ENCODE measurements at regions not wholly inside any gene's neighbourhood (a gene's known extent, or its start where the extent isn't known, plus 50 kb on each side); places are given as distances from the start of the nearest gene placed in this dataset.

DNA sequence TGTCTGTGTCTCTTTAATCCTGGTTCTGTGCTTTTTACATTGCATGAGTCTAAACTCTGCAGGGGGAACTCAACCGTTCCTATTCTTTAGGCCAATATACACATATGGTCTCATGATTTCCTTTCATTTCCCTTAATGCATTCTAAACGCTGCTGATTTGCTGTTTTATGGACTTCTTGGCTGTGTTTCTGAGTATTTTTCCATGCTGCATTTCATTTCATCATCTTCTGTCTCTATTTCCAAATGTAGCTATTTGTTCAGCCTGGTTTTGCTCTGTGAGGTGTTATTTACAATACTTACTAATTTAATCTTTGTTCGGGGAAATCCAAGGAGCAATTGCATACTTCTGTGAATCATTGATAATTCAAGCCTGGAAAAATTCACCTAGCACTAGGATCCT, 897.2 kb downstream of the TSN start:
- Histone ChIP-seq H3K79me2 (ENCODE audit: insufficient read depth, low read length) (no peaks in the 10 kb centered on the region), H2AFZ (ENCODE audit: insufficient read depth, low read depth, low read length, poor library complexity, severe bottlenecking) (no peak overlapping the region), H3K27ac (ENCODE audit: low read depth in 1 of 2, low read length in 2 of 2) (no peak overlapping the region), H3K4me3 (replicated peaks in 1 of 3; ENCODE audit: low read depth in 2 of 3, low read length in 3 of 3) (no peak overlapping the region), H3K27me3 (ENCODE audit: control insufficient read depth in 2 of 2, insufficient read depth in 2 of 2, low read length in 2 of 2) (no peaks in the 10 kb centered on the region), H3K9me3 (replicated peaks in 1 of 2; ENCODE audit: control insufficient read depth in 1 of 2, insufficient read depth in 1 of 2, low read length in 2 of 2) (no peaks in the 10 kb centered on the region), H4K20me1 (ENCODE audit: insufficient read depth, low read length) (no peaks in the 10 kb centered on the region), H3K9ac (ENCODE audit: insufficient read depth, low read length, poor library complexity, severe bottlenecking) (no peak overlapping the region), H3K4me1 (ENCODE audit: control insufficient read depth in 1 of 2, insufficient read depth in 2 of 2, low read length in 2 of 2) (no peaks in the 10 kb centered on the region), H3K36me3 (replicated peaks in 1 of 2; ENCODE audit: control insufficient read depth in 1 of 2, insufficient read depth in 2 of 2, low read length in 2 of 2) (no peaks in the 10 kb centered on the region), H3K4me2 (replicated peaks; ENCODE audit: extremely low read depth, low read length, poor library complexity, severe bottlenecking) (no peak overlapping the region)
- H3K27ac Mint-ChIP-seq = no peak overlapping the region
- no peaks in the 10 kb centered on the region for H3K36me3 Mint-ChIP-seq
- H3K4me1 Mint-ChIP-seq = no peaks in the 10 kb centered on the region
- TF ChIP-seq CTCF (IDR thresholded peaks at IDR 0.05) = no peak
- H3K9me3 Mint-ChIP-seq = peaks cover 0 to 7% (median 2%) of the 10 kb centered on the region in 7 donors
- no peak for DNase-seq
- H3K4me3 Mint-ChIP-seq = no peak overlapping the region
- WGBS (ENCODE audit: insufficient coverage) = no CpG with 5 or more reads among the region's 3 CpGs
- intact Hi-C loops (cut with micrococcal nuclease) = no loop called here
- no peaks in the 10 kb centered on the region for H3K27me3 Mint-ChIP-seq (ENCODE audit: low read depth in 3 of 3)

DNA sequence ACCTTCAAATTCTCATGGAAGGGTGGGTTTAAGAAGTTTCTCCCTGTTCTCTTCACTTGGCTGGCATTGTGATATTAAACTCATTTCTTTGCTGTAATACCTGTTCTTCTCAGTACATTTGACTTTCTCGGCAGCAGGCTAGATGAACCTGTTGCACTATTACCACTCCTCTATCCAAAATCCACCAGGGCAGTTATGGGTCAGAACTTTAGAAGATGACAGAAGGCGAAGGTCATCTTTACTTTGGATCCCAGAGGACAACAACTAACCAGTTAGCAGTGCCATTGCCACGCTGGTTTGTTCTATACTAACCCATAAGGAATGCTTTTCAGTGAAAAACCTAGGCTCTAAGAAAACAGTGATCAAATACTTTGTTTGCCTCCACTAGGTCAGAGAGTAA, 901.0 kb downstream of the TSN start:
- intact Hi-C loops (cut with micrococcal nuclease) = no loop called here
- peaks cover 3 to 13% (median 8%) of the 10 kb centered on the region in 7 donors for H3K9me3 Mint-ChIP-seq

More for the DNA sequence above, 901.0 kb downstream of the TSN start:
- TF ChIP-seq CTCF (IDR thresholded peaks at IDR 0.05) = no peak
- H3K4me3 Mint-ChIP-seq = no peak overlapping the region
- H3K4me3 ChIP-seq (replicated peaks in 1 of 3; ENCODE audit: low read depth in 2 of 3, low read length in 3 of 3) = no peak overlapping the region
- no peak overlapping the region for H2AFZ ChIP-seq (ENCODE audit: insufficient read depth, low read depth, low read length, poor library complexity, severe bottlenecking)
- no peak overlapping the region for H3K4me2 ChIP-seq (replicated peaks; ENCODE audit: extremely low read depth, low read length, poor library complexity, severe bottlenecking)
- H3K9me3 ChIP-seq (replicated peaks in 1 of 2; ENCODE audit: control insufficient read depth in 1 of 2, insufficient read depth in 1 of 2, low read length in 2 of 2) = peaks cover 0 to 6% of the 10 kb centered on the region in 2 donors
- no peak overlapping the region for H3K9ac ChIP-seq (ENCODE audit: insufficient read depth, low read length, poor library complexity, severe bottlenecking)
- H3K27me3 ChIP-seq (ENCODE audit: control insufficient read depth in 2 of 2, insufficient read depth in 2 of 2, low read length in 2 of 2) = peaks cover 0 to 9% of the 10 kb centered on the region in 2 donors
- H3K36me3 ChIP-seq (replicated peaks in 1 of 2; ENCODE audit: control insufficient read depth in 1 of 2, insufficient read depth in 2 of 2, low read length in 2 of 2) = no peaks in the 10 kb centered on the region
- no peaks in the 10 kb centered on the region for H3K79me2 ChIP-seq (ENCODE audit: insufficient read depth, low read length)
- no peak for DNase-seq
- peaks cover 9 to 17% (median 11%) of the 10 kb centered on the region in 3 donors for H3K27me3 Mint-ChIP-seq (ENCODE audit: low read depth in 3 of 3)
- H4K20me1 ChIP-seq (ENCODE audit: insufficient read depth, low read length) = no peaks in the 10 kb centered on the region
- H3K4me1 Mint-ChIP-seq = no peaks in the 10 kb centered on the region
- no peaks in the 10 kb centered on the region for H3K4me1 ChIP-seq (ENCODE audit: control insufficient read depth in 1 of 2, insufficient read depth in 2 of 2, low read length in 2 of 2)
- H3K27ac ChIP-seq (ENCODE audit: low read depth in 1 of 2, low read length in 2 of 2) = no peak overlapping the region
- WGBS (ENCODE audit: insufficient coverage) = no CpG with 5 or more reads among the region's 3 CpGs
- H3K27ac Mint-ChIP-seq = no peak overlapping the region
- no peaks in the 10 kb centered on the region for H3K36me3 Mint-ChIP-seq
